NCI-H345 treated with DMSO at 0.1 percent for 48 hours (cell line): ENCODE measurements at regions not wholly inside any gene's neighbourhood (a gene's known extent, or its start where the extent isn't known, plus 50 kb on each side); places are given as distances from the start of the nearest gene placed in this dataset.
"Not testable (repeated sequence)": the region's sequence is repeated elsewhere in the genome, so short reads cannot be mapped to it uniquely, and the experiment has no call there.

Source experiments
- DNase-seq: peaks from one replicate; lab custom pipeline; 2025; ENCODE audit not compliant: unreplicated experiment; lab: John Stamatoyannopoulos, UW

DNA sequence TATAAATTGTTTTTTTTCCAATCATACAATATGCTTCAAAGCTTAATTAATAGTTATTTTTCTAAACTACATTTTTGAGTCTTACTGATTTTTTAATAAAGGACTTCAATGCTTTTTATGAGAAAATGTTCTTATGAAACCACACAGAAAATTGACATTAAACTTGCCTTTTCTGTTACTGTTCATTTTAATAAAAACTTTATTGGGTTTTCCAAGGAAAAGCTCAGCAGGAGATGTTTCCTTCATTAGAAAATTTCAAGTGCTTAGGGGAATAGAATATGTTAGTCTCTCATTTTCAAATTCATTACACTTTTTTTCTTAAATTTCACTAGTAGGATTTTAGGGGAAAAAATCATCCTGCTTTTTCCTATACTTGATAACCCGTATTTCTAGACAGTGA, 711.4 kb downstream of the DIPK2A start:
- no peak for DNase-seq

DNA sequence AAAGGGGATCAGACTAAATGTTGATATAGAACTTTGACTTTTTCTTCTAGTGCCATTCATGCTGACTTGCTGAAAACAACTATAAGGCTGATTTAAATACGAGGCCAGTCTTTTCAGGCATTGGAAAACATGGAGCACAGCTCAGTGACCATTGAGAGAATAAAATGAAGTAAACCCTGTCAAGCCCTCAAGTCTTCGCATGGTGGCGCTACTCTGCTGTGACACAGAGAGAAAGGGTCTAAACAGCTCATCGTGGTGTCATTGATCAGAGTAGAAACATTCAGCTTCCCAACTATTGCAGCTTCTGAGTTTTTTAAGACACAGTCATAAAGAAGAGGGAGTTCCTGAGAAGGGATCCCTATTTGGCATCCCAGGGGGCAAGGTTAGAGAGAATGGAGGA, 716.2 kb downstream of the DIPK2A start:
- DNase-seq, result no peak

GRCh38 chr3:144692488-144692887, 720.9 kb downstream of the DIPK2A start:
- no peak for DNase-seq

- DNase-seq, result no peak
Measured at GRCh38 chr3:144708437-144708836, 736.8 kb downstream of the DIPK2A start.

DNA sequence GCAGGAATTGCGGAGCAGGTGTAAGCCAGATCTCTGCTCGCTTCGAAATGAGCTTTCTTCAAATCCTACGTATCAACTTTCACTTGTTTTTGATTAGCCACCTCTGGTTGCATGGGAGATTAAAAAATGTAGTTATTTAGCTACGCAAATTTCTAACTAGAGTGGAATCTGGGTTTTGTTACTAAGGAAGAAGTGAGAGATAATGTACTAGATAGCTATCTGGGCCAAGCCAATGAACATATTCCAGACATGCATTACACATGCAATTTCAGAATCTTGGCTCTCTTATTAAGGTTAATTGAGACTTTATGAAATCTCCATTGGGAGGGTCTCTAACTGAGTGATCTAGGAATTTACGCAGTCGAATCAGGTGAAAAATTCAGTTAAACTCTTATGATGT, 765.7 kb downstream of the DIPK2A start:
- DNase-seq, result no peak

- no peak for DNase-seq
Measured at GRCh38 chr3:144743225-144743668, 771.6 kb downstream of the DIPK2A start.

DNA sequence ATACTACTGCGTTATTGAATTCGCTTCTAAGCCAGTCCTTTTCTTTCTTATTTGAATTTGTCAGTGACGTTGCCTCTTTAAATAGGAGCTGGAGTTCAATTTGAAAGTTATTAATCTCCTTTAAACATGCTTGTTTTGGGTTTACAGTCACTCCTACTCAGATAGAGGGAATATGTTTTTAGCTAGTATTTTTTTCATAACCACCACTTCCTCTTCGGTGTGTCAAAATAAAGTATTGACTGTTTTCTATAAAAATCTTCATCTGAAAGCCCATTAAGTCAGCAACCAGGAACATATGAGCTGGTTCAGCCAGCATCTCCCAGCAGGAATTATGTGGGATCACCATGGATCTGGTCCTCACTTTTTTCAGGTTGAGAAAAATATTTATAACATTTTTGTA, 772.9 kb downstream of the DIPK2A start:
- no peak for DNase-seq

DNA sequence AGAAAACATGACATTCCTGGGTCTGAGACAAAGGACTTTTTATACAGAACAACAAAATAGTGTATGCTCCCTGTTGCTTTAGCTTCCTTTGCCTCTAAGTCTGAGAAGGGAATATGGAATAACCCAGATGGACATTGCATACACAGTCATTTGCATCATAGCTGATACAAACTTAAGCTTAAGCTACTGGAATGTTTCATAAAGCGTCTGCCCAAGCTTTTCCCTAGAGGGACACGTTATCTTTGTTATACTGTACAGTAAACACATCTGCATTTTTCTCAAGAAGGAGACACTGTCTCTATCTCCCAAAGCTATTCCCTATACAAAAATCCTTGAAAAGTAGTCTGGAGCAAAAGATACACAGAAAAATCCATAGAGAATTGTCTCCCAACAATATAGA, 775.0 kb downstream of the DIPK2A start:
- DNase-seq, result no peak

- not testable (repeated sequence) for DNase-seq
Measured at GRCh38 chr3:144749536-144750253, 778.1 kb downstream of the DIPK2A start.

- DNase-seq, result no peak
Measured at GRCh38 chr3:144754076-144754783, 782.6 kb downstream of the DIPK2A start.

- no peak for DNase-seq
Measured at GRCh38 chr3:144756704-144757440, 785.2 kb downstream of the DIPK2A start.

DNA sequence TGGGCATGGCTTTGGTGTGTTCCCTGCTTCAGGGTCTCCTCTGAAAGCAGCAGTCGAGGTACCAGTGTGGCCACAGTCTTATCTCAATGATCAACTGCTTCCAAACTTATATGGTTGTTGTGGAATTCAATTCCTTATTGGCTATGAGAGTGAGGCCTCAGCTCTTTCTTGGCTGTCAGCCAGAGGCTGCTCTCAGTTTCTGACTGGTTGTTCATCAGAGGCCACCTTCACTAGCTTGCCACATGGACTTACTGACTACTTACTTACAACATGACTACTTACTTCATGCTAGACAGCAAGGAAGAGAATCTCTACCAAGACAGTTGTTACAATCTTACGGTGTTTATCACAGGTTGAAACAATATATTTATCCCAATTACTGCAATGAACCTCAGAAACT, 789.2 kb downstream of the DIPK2A start:
- DNase-seq, result no peak

DNA sequence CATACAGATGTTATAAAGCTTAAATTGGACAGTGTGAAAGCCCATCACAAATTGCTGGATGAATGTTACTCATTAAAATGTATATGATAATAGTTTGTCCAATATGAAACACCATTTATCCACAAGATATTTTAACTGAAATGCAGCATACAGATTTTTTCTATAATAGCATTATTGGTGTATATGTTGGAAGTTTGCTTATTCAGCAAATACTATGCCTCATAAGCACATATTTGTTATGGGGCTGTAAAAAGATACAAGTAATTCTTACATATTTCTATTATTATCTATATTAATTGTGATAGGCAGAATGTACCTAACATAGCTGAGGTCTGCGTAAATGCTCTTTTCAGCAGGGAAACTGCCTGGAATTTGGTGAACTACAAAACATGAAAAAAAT, 790.5 kb downstream of the DIPK2A start:
- DNase-seq, result no peak

- no peak for DNase-seq
Measured at GRCh38 chr3:144763878-144764454, 792.3 kb downstream of the DIPK2A start.

DNA sequence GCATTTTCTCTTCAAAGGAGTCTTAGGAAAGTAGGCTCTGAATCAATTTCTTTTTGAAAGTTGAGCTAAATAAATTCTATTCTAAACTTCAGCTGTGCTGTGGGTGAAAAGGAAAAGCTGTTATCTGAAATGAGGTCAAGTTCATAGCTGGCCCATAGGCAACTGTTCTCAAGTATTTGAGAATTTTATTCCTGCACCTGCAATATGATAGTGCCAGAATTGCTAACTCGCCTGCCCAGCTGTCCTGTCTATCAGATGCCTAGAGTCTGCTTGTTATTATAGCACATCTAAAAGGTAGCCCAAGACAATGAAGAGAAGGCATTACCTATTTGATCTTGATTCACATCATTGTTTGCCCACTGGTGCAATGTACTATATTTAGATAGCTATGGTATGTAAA, 798.7 kb downstream of the DIPK2A start:
- DNase-seq, result no peak

DNA sequence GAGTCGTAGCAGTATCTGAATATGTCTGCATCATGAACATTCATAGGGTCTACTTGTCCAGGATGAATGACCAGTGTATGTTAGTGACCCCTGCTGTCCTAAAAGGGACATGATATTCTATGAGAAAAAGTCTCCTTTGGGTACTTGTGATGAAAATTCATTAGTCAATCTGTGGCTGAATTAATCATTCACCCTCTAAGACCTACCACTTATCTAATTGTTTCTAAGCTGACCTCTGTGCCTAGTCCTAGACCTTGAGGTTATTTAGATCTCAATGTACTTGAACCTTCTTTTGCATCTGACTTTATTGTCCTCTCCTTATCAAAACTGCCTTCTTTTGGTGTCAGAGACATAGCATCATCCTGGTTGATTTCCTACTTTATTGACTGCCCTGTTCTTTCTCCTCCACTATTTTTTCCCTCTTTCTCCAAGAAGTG, 799.3 kb downstream of the DIPK2A start:
- no peak for DNase-seq

DNA sequence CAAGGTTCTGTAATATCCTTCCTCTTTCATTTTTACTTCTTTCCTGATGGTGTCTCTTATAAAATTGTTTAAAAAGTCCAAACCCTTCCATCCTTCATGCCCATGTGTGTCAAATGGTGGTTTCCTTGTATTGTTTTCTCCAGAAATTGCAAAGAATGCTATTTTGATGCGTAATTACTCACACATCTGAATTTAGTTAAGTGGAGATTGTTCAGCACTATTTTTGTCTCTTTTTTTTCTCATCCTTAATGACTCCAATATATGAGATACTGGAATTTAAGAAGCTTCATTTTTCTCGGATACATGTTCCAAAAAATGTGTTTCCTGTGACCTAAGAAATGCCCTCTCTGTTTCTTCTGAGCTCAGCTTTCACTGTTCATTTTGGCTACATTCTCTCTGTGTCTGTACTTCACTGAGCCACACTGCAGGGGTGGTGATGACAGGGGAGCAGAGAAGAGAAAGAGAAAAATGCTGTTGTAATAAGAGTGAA, 799.8 kb downstream of the DIPK2A start:
- no peak for DNase-seq

DNA sequence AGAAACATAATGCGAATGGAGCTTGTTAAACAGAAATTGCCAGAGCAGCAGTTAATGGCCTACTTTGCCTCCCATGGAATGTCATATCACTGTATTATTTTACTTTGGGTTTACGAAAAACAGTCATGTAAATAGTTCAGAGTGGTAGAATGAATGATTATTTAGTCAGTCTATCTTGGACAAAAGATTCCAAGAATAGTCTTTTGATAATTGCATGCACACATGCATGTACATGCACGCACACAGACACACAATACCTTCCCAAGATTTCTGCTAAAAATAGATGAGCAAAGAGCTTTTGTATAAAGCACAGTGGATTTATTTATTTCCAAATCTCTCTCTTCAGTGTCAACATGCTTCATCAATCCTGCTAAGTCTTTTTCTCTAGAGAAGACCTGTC, 800.7 kb downstream of the DIPK2A start:
- DNase-seq, result no peak

DNA sequence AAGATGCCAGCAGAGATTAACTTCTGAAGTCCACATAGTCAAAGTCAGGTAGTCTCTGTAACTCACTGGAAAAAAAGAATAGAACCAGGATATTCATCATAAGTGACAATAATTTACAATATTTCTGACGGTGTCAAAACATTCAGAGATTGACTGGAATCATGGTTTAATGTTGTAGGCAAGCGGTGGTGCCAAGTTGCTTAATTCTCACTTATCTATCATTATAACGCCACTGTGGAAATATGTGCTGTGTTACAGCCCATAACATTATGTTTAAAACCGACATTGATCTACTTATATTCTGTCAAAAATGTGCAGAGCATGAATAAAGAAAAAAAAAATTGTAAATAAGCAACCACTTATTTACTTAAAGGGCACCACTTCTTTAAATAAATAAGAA, 801.7 kb downstream of the DIPK2A start:
- DNase-seq, result no peak

GRCh38 chr3:144774897-144775296, 803.3 kb downstream of the DIPK2A start:
- DNase-seq, result no peak

GRCh38 chr3:144775551-144775950, 803.9 kb downstream of the DIPK2A start:
- no peak for DNase-seq
